ENCODE measurements at regions not wholly inside any gene's neighbourhood (a gene's known extent, or its start where the extent isn't known, plus 50 kb on each side); places are given as distances from the start of the nearest gene placed in this dataset.

GRCh38 chr5:104764197-104764596 is 1201.6 kb upstream of the NUDT12 start:
- no peak for DNase-seq (ENCODE audit: low spot score)

- DNase-seq (ENCODE audit: low spot score) = no peak
Observed at GRCh38 chr5:104763216-104763615, 1200.6 kb upstream of the NUDT12 start.

- DNase-seq (ENCODE audit: low spot score) = no peak
Observed at GRCh38 chr5:104757915-104758314, 1195.3 kb upstream of the NUDT12 start.

- no peak for DNase-seq (ENCODE audit: low spot score)
Observed at GRCh38 chr5:104755806-104756205, 1193.2 kb upstream of the NUDT12 start.

GRCh38 chr5:104754311-104754995 is 1191.9 kb upstream of the NUDT12 start:
- no peak for DNase-seq (ENCODE audit: low spot score)

- DNase-seq (ENCODE audit: low spot score) = no peak
Observed at GRCh38 chr5:104751969-104752368, 1189.4 kb upstream of the NUDT12 start.

- DNase-seq (ENCODE audit: low spot score) = no peak
Observed at GRCh38 chr5:104739905-104740304, 1177.3 kb upstream of the NUDT12 start.

- no peak for DNase-seq (ENCODE audit: low spot score)
Observed at GRCh38 chr5:104739503-104739902, 1176.9 kb upstream of the NUDT12 start.

GRCh38 chr5:104736073-104736472 is 1173.5 kb upstream of the NUDT12 start:
- DNase-seq (ENCODE audit: low spot score) = no peak

GRCh38 chr5:104734046-104734445 is 1171.5 kb upstream of the NUDT12 start:
- DNase-seq (ENCODE audit: low spot score) = no peak

GRCh38 chr5:104733063-104733669 is 1170.6 kb upstream of the NUDT12 start:
- no peak for DNase-seq (ENCODE audit: low spot score)

GRCh38 chr5:104731331-104731730 is 1168.7 kb upstream of the NUDT12 start:
- DNase-seq (ENCODE audit: low spot score) = no peak

- no peak for DNase-seq (ENCODE audit: low spot score)
Observed at GRCh38 chr5:104708027-104708426, 1145.4 kb upstream of the NUDT12 start.

GRCh38 chr5:104706600-104706999 is 1144.0 kb upstream of the NUDT12 start:
- no peak for DNase-seq (ENCODE audit: low spot score)

- DNase-seq (ENCODE audit: low spot score) = no peak
Observed at GRCh38 chr5:104702212-104702611, 1139.6 kb upstream of the NUDT12 start.

- no peak for DNase-seq (ENCODE audit: low spot score)
Observed at GRCh38 chr5:104699438-104699837, 1136.8 kb upstream of the NUDT12 start.

- DNase-seq (ENCODE audit: low spot score) = no peak
Observed at GRCh38 chr5:104661256-104661655, 1098.7 kb upstream of the NUDT12 start.

GRCh38 chr5:104659497-104659896 is 1096.9 kb upstream of the NUDT12 start:
- DNase-seq (ENCODE audit: low spot score) = no peak

GRCh38 chr5:104652271-104652861 is 1089.8 kb upstream of the NUDT12 start:
- no peak for DNase-seq (ENCODE audit: low spot score)

GRCh38 chr5:104650313-104651055 is 1087.9 kb upstream of the NUDT12 start:
- DNase-seq (ENCODE audit: low spot score) = no peak

GRCh38 chr5:104646416-104646815 is 1083.8 kb upstream of the NUDT12 start:
- DNase-seq (ENCODE audit: low spot score) = no peak

GRCh38 chr5:104643320-104643719 is 1080.7 kb upstream of the NUDT12 start:
- peak; percentile 38 for DNase-seq (ENCODE audit: low spot score)

- DNase-seq (ENCODE audit: low spot score) = no peak
Observed at GRCh38 chr5:104635227-104635626, 1072.6 kb upstream of the NUDT12 start.

All from mucosa of gallbladder (tissue), 1 donor.